Esophagus squamous epithelium (tissue), 4 donors: ENCODE measurements at regions not wholly inside any gene's neighbourhood (a gene's known extent, or its start where the extent isn't known, plus 50 kb on each side); places are given as distances from the start of the nearest gene placed in this dataset.

Source experiments
- POLR2A ChIP-seq, 4 donors: fragments of 450-650 bp; IDR thresholded peaks; one replicate each; pipeline ENCODE4 v1.6.1; 2017; ENCODE audit warnings: antibody characterized with exemption in 4 of 4, mild to moderate bottlenecking in 4 of 4, moderate library complexity in 3 of 4
- TF ChIP-seq, protein P1 (sequence below), 6 experiments: fragments of 450-650 bp in 4 of 6; fragments of 200-600 bp in 2 of 6; sonication (generic) in 2 of 6; IDR thresholded peaks; one replicate each; pipeline ENCODE4 v1.5.1; 2016 to 2019; ENCODE audit warnings: antibody characterized with exemption in 6 of 6, mild to moderate bottlenecking in 4 of 6, moderate library complexity in 4 of 6

DNA sequence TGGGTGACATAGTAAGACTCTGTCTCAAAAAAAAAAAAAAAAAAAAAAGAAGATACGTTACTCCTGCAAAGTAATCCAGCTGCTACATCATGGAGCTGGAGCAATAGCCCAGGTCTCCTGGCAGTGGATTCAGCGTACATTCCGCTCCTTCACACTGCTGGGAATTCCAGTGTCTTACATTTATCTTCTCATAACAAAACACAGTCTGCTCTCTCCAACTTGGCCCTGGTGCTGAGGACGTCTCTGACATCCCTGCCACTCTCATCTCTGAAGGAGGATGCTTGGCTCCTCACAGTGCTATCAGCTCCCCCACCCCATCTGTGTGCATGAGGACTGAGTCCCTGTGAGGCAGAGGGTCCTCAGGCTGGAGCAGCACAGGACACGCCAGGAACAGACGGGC, 529.8 kb downstream of the CD83 start:
- TF ChIP-seq, protein P1, sequence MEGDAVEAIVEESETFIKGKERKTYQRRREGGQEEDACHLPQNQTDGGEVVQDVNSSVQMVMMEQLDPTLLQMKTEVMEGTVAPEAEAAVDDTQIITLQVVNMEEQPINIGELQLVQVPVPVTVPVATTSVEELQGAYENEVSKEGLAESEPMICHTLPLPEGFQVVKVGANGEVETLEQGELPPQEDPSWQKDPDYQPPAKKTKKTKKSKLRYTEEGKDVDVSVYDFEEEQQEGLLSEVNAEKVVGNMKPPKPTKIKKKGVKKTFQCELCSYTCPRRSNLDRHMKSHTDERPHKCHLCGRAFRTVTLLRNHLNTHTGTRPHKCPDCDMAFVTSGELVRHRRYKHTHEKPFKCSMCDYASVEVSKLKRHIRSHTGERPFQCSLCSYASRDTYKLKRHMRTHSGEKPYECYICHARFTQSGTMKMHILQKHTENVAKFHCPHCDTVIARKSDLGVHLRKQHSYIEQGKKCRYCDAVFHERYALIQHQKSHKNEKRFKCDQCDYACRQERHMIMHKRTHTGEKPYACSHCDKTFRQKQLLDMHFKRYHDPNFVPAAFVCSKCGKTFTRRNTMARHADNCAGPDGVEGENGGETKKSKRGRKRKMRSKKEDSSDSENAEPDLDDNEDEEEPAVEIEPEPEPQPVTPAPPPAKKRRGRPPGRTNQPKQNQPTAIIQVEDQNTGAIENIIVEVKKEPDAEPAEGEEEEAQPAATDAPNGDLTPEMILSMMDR (IDR thresholded peaks at IDR 0.05) = no peak
- TF ChIP-seq POLR2A (IDR thresholded peaks at IDR 0.05) = no peak
